Peyer's patch (tissue), 4 donors: ENCODE measurements at regions not wholly inside any gene's neighbourhood (a gene's known extent, or its start where the extent isn't known, plus 50 kb on each side); places are given as distances from the start of the nearest gene placed in this dataset.

ENCODE experiments used
- DNase-seq, 3 donors: peaks; one replicate each; pipeline ENCODE4 v3.0.0-alpha.2; 2017 to 2019
- H3K27ac ChIP-seq, 4 donors: fragments of 200-600 bp; sonication (generic); one replicate each; pipeline ENCODE4 v1.5.1; 2016 to 2019
- H3K27me3 ChIP-seq, 2 donors: fragments of 200-600 bp; sonication (generic); one replicate each; pipeline ENCODE4 v1.5.1; 2019
- H3K36me3 ChIP-seq, 3 donors: fragments of 200-600 bp; sonication (generic); one replicate each; pipeline ENCODE4 v1.5.1; 2016 to 2019
- H3K4me1 ChIP-seq, 4 donors: fragments of 200-600 bp; sonication (generic); one replicate each; pipeline ENCODE4 v1.5.1; 2016 to 2019
- H3K4me3 ChIP-seq, 4 donors: fragments of 200-600 bp; sonication (generic); 1 replicate in 3 of 4; 2 replicates in 1 of 4; pipeline ENCODE4 v1.5.1; 2016 to 2019; ENCODE audit warnings: mild to moderate bottlenecking in 1 of 4
- H3K9me3 ChIP-seq, 4 donors: fragments of 200-600 bp; sonication (generic); one replicate each; pipeline ENCODE4 v1.5.1; 2016 to 2019; ENCODE audit warnings: mild to moderate bottlenecking in 1 of 4
- POLR2A ChIP-seq, 2 donors: fragments of 450-650 bp; IDR thresholded peaks; one replicate each; pipeline ENCODE4 v1.5.1; 2017; ENCODE audit warnings: antibody characterized with exemption in 2 of 2, mild to moderate bottlenecking in 2 of 2, moderate library complexity in 2 of 2
- TF ChIP-seq, protein P1 (sequence below), 6 experiments: fragments of 450-650 bp in 4 of 6; fragments of 200-600 bp in 2 of 6; sonication (generic) in 1 of 6; IDR thresholded peaks; one replicate each; pipeline ENCODE4 v1.5.1; 2017 to 2019; ENCODE audit warnings: antibody characterized with exemption in 6 of 6, mild to moderate bottlenecking in 3 of 6, moderate library complexity in 1 of 6

DNA sequence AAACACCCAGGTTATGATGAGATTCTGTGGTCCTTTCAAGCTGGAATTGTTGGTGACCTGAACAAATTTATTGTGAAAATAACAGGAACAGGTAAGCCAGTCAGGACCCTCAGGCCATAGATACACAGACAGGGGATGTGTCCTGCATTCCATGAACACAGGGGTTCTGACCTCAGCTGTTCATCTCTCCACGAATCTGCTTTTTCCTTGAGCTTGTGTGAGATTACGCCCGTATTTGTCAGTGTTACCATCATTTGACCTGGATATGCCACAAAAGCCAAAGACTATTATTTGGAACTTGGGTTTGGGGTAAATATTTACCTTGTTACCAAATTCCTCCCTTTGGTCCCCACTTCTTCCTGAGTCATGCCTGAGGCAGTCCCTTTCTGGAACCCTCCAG is 288.9 kb downstream of the PREX1 start:
- H3K4me3 ChIP-seq: no peak overlapping the region
- H3K9me3 ChIP-seq: no peaks in the 10 kb centered on the region
- TF ChIP-seq POLR2A (IDR thresholded peaks at IDR 0.05): no peak
- TF ChIP-seq, protein P1, sequence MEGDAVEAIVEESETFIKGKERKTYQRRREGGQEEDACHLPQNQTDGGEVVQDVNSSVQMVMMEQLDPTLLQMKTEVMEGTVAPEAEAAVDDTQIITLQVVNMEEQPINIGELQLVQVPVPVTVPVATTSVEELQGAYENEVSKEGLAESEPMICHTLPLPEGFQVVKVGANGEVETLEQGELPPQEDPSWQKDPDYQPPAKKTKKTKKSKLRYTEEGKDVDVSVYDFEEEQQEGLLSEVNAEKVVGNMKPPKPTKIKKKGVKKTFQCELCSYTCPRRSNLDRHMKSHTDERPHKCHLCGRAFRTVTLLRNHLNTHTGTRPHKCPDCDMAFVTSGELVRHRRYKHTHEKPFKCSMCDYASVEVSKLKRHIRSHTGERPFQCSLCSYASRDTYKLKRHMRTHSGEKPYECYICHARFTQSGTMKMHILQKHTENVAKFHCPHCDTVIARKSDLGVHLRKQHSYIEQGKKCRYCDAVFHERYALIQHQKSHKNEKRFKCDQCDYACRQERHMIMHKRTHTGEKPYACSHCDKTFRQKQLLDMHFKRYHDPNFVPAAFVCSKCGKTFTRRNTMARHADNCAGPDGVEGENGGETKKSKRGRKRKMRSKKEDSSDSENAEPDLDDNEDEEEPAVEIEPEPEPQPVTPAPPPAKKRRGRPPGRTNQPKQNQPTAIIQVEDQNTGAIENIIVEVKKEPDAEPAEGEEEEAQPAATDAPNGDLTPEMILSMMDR (IDR thresholded peaks at IDR 0.05): no peak
- DNase-seq: no peak
- H3K4me1 ChIP-seq: no peaks in the 10 kb centered on the region
- H3K27me3 ChIP-seq: no peaks in the 10 kb centered on the region
- no peaks in the 10 kb centered on the region for H3K36me3 ChIP-seq
- no peak overlapping the region for H3K27ac ChIP-seq

DNA sequence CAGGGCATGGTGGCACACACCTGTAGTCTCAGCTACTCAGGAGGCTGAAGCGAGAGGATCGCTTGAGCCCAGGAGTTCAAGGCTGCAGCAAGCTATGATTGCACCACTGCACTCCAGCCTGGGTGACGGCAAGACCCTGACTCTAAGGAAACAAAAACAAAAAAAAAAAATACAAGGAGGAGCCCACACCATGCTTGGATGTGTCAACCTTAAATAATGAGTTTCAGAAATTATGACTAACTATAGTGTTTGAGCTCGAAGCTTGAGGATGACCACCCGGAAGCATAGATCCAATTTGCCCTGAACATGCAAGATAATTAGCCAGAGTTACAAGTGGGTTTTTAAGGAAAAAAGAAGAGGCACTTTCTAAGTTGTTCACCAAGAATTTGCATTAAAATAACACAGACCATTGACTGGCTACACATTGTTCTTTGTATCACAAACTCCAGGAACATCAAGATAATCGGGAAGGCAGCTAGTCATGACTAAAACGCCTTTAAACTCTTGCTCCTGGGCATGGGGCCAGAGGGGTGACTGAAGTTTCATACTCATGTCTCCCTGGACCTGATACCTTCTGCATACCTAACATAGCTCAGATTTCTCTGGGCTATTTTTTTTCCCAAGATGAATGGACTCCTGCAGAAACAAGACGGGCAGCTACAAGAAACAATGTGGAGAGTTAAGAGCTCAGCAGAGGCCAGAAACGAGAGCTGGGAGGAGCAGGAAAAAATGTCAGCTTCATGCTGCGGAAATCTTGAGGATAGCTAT is 289.6 kb downstream of the PREX1 start:
- Histone ChIP-seq H3K9me3 (no peaks in the 10 kb centered on the region), H3K36me3 (no peaks in the 10 kb centered on the region), H3K4me3 (no peak overlapping the region), H3K4me1 (no peaks in the 10 kb centered on the region), H3K27ac (no peak overlapping the region), H3K27me3 (no peaks in the 10 kb centered on the region)
- DNase-seq: no peak
- TF ChIP-seq POLR2A (IDR thresholded peaks at IDR 0.05): no peak
- TF ChIP-seq, protein P1 (IDR thresholded peaks at IDR 0.05): no peak

DNA sequence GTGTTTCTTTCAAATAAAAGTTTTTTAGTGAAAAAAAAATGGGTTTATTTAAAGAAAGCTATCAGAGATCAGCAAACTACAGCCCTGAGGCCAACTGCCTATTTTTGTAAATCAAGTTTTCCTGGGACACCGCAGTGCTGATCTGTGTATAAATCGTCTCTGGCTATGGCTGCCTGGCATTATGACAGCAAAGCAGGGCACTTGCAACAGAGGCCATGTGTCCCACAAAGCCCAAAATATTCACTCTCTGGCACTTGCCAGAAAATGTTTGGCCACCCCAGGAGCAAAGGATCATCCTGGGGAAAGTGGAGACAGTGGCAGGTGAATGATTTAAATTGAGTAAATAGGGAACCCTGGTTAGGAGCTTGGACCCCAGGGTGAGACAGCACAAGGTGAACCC is 291.6 kb downstream of the PREX1 start:
- Histone ChIP-seq H3K27ac (no peak overlapping the region), H3K36me3 (no peaks in the 10 kb centered on the region), H3K4me1 (no peaks in the 10 kb centered on the region), H3K9me3 (no peaks in the 10 kb centered on the region), H3K4me3 (no peak overlapping the region), H3K27me3 (no peaks in the 10 kb centered on the region)
- TF ChIP-seq POLR2A (IDR thresholded peaks at IDR 0.05): no peak
- TF ChIP-seq, protein P1 (IDR thresholded peaks at IDR 0.05): no peak
- DNase-seq: no peak

DNA sequence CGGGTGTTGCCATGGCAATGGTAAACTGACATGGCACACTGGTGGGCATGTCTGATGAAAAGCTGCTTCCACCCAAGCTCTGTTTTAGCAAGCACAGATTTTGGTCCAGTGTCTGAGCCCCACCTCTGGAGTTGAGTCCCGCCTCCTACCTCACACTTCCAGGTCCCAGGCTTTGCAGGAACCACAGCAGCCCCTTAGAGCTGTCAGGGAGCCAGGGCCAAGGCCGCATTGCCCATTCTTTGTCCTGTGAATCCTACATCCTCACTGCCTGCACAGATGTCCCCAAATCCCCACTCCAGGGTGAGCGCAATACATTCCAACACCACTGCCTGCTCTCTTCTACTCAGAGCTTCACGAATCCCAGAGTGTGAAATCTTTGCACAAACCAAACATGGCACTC is 292.2 kb downstream of the PREX1 start:
- Histone ChIP-seq H3K4me3 (no peak overlapping the region), H3K27me3 (no peaks in the 10 kb centered on the region), H3K36me3 (no peaks in the 10 kb centered on the region), H3K4me1 (no peaks in the 10 kb centered on the region), H3K9me3 (no peaks in the 10 kb centered on the region), H3K27ac (no peak overlapping the region)
- DNase-seq: no peak
- TF ChIP-seq POLR2A (IDR thresholded peaks at IDR 0.05): no peak
- TF ChIP-seq, protein P1 (IDR thresholded peaks at IDR 0.05): no peak

DNA sequence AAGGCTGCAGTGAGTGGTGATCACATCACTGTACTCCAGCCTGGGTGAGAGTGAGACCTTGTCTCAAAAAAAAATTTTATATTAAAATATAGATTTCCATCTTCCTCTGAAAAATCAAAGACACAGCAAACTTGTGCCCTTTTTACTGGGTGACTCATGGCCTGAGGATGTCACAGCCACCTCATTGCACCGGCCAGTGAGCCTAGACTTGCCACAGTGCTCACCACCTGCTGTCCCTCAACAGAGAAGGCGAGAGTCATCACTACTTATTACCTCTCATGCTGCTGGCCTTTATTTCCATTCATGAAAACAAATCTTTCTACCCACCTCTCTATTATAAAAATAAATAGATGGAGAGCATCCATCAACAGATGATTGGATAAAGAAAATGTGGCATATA is 295.8 kb downstream of the PREX1 start:
- H3K27me3 ChIP-seq: no peaks in the 10 kb centered on the region
- no peak overlapping the region for H3K27ac ChIP-seq
- no peak overlapping the region for H3K4me3 ChIP-seq
- no peaks in the 10 kb centered on the region for H3K36me3 ChIP-seq
- no peaks in the 10 kb centered on the region for H3K4me1 ChIP-seq
- TF ChIP-seq, protein P1 (IDR thresholded peaks at IDR 0.05): no peak
- TF ChIP-seq POLR2A (IDR thresholded peaks at IDR 0.05): no peak
- DNase-seq: no peak
- no peaks in the 10 kb centered on the region for H3K9me3 ChIP-seq
